ENCODE measurements at regions not wholly inside any gene's neighbourhood (a gene's known extent, or its start where the extent isn't known, plus 50 kb on each side); places are given as distances from the start of the nearest gene placed in this dataset.

GRCh38 chr2:145144131-145144728 lies 624.3 kb upstream of the ZEB2 start:
- Histone ChIP-seq H3K27ac (no peak overlapping the region), H3K4me3 (no peak overlapping the region), H3K4me1 (no peaks in the 10 kb centered on the region), H3K27me3 (no peaks in the 10 kb centered on the region), H3K9me3 (no peaks in the 10 kb centered on the region), H3K36me3 (ENCODE audit: low read depth, missing control alignments) (no peaks in the 10 kb centered on the region)
- no peak for DNase-seq
- intact Hi-C loops (cut with DNase I; ENCODE audit: low total_unique reads): no loop called here
- TF ChIP-seq POLR2A (IDR thresholded peaks at IDR 0.05) (no peak), CTCF (IDR thresholded peaks at IDR 0.05) (no peak)
- WGBS, 2 donors: 94 to 96% methylated on average over 3 of the region's 3 CpGs

DNA sequence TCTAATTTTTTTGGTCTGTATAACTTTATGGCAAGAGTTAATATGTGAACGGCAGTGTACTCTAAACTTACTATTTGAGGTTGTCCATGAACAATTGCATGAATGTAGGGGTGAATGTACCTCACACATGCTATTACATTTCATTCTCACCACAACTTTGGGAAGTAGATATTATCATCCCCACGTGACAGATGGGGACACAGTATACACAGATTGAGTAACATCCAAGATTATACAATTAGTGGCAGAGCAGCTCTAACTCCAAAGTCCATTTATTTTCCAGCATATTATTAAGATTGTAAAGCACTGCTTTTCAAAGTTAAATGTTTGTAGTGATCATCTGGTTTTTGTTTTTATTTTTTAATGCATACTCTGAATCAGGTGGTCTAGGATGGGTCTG lies 622.1 kb upstream of the ZEB2 start:
- 78 to 81% methylated on average over 2 of the region's 2 CpGs for WGBS, 2 donors
- Histone ChIP-seq H3K27me3 (no peaks in the 10 kb centered on the region), H3K9me3 (no peaks in the 10 kb centered on the region), H3K4me1 (no peaks in the 10 kb centered on the region), H3K36me3 (ENCODE audit: low read depth, missing control alignments) (no peaks in the 10 kb centered on the region), H3K4me3 (no peak overlapping the region), H3K27ac (no peak overlapping the region)
- no peak for TF ChIP-seq POLR2A (IDR thresholded peaks at IDR 0.05)
- TF ChIP-seq CTCF (IDR thresholded peaks at IDR 0.05): no peak
- intact Hi-C loops (cut with DNase I; ENCODE audit: low total_unique reads): no loop called here
- DNase-seq: no peak

- TF ChIP-seq POLR2A (IDR thresholded peaks at IDR 0.05) (no peak), CTCF (IDR thresholded peaks at IDR 0.05) (no peak)
- WGBS, 2 donors: 97 to 98% methylated on average over 4 of the region's 4 CpGs
- Histone ChIP-seq H3K4me1 (no peaks in the 10 kb centered on the region), H3K36me3 (ENCODE audit: low read depth, missing control alignments) (no peaks in the 10 kb centered on the region), H3K4me3 (no peak overlapping the region), H3K27me3 (no peaks in the 10 kb centered on the region), H3K27ac (no peak overlapping the region), H3K9me3 (no peaks in the 10 kb centered on the region)
- DNase-seq: no peak
- intact Hi-C loops (cut with DNase I; ENCODE audit: low total_unique reads): no loop called here
These were observed 620.7 kb upstream of the ZEB2 start for GRCh38 chr2:145140658-145141057.

GRCh38 chr2:145138626-145139025 lies 618.7 kb upstream of the ZEB2 start:
- no peak overlapping the region for H3K27ac ChIP-seq
- DNase-seq: no peak
- no peaks in the 10 kb centered on the region for H3K4me1 ChIP-seq
- intact Hi-C loops (cut with DNase I; ENCODE audit: low total_unique reads): no loop called here
- TF ChIP-seq POLR2A (IDR thresholded peaks at IDR 0.05): no peak
- TF ChIP-seq CTCF (IDR thresholded peaks at IDR 0.05): no peak
- no peaks in the 10 kb centered on the region for H3K9me3 ChIP-seq
- no peak overlapping the region for H3K4me3 ChIP-seq
- no peaks in the 10 kb centered on the region for H3K27me3 ChIP-seq
- WGBS, 2 donors: 67 to 68% methylated on average over 2 of the region's 2 CpGs
- no peaks in the 10 kb centered on the region for H3K36me3 ChIP-seq (ENCODE audit: low read depth, missing control alignments)

GRCh38 chr2:145137901-145138300 lies 618.0 kb upstream of the ZEB2 start:
- DNase-seq: no peak
- TF ChIP-seq CTCF (IDR thresholded peaks at IDR 0.05) (no peak), POLR2A (IDR thresholded peaks at IDR 0.05) (no peak)
- intact Hi-C loops (cut with DNase I; ENCODE audit: low total_unique reads): no loop called here
- Histone ChIP-seq H3K36me3 (ENCODE audit: low read depth, missing control alignments) (no peaks in the 10 kb centered on the region), H3K27ac (no peak overlapping the region), H3K27me3 (no peaks in the 10 kb centered on the region), H3K9me3 (no peaks in the 10 kb centered on the region), H3K4me3 (no peak overlapping the region), H3K4me1 (no peaks in the 10 kb centered on the region)
- 95 to 100% methylated on average over 1 of the region's 1 CpG for WGBS, 2 donors

Data from testis (tissue), 2 donors.